ENCODE measurements at regions not wholly inside any gene's neighbourhood (a gene's known extent, or its start where the extent isn't known, plus 50 kb on each side); places are given as distances from the start of the nearest gene placed in this dataset.

DNA sequence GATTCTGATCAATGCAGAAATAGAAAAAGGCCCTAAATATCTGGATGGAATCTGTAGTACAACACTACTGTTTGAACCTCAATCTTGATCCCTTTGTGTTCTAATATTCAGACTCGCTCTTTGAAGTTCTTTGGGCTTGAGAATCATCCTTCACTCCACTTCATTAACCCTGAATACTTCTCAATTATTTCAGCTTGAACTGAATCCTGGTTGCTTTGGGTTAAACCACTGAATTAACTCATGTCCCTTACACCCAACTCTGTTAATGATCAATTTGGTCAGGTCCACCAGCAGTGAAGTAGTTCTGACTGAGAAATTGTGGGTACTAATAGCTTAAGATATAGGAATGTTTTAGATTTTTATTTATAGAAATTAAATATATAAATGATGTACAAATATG is 1707.2 kb upstream of the ACO1 start:
- Histone ChIP-seq H3K4me1 (ENCODE audit: insufficient read depth, low read length) (no peaks in the 10 kb centered on the region), H3K9me3 (ENCODE audit: low read depth, low read length) (no peaks in the 10 kb centered on the region), H3K4me3 (ENCODE audit: low read length) (no peak overlapping the region), H3K27me3 (ENCODE audit: insufficient read depth, low read length) (no peaks in the 10 kb centered on the region)

DNA sequence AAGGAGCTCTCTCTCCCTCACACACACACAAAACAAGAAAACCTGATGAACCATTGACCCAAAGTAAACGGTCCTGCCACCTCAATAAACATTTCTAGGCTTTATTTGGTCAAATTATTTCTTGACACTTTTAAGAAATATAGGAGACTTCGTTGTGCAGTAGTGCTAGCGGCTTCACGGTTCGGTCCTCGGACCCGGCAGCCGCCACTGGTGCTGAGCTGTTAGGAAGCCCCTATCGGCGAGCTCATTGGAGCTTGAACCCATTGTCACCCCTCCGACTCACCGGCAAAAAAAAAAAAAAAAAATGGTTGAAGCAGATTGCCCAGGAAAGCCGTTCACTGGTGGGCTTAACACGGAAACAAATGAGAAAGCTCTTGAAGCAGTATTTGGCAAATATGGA is 1695.6 kb upstream of the ACO1 start:
- no peaks in the 10 kb centered on the region for H3K27me3 ChIP-seq (ENCODE audit: insufficient read depth, low read length)
- no peaks in the 10 kb centered on the region for H3K4me1 ChIP-seq (ENCODE audit: insufficient read depth, low read length)
- no peak overlapping the region for H3K4me3 ChIP-seq (ENCODE audit: low read length)
- H3K9me3 ChIP-seq (ENCODE audit: low read depth, low read length) = no peaks in the 10 kb centered on the region

DNA sequence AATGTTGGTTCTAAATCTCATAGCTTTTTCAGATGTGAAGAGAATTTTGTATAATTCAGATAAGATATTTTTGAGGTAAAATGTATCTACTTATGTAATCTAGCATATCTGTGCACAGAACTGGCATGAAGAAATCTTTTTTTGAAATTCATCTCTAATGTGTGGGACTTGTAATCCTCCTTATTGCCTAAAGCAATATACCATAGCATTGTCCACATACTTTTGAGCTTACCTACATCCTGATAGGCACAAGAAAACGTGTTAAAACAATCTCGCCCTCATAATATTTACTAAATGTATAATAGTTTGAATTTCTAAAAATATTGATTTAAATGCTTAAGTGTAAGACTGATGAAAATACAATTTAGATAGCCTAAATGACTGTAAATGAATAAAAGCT is 1686.5 kb upstream of the ACO1 start:
- Histone ChIP-seq H3K4me3 (ENCODE audit: low read length) (no peak overlapping the region), H3K9me3 (ENCODE audit: low read depth, low read length) (peaks cover 8% of the 10 kb centered on the region)

DNA sequence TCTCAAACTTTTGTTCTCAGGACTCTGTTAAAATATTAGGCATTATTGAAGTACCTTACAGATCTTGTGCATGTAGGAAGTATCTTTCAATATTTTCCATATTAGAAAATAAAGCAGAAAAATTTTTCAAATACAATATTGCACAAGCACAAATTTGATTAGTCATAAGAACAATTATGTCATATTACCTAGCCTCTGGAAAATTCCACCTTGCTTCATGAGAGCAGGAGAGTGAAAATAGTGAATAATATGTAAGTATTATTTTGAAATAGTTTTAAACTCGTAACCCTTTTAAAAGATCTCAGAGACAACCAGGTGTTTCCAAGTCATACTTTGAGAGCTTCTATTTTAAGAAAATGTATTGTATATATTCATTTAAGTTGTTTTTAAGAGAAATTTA is 1672.9 kb upstream of the ACO1 start:
- H3K9me3 ChIP-seq (ENCODE audit: low read depth, low read length) = no peaks in the 10 kb centered on the region
- no peak overlapping the region for H3K4me3 ChIP-seq (ENCODE audit: low read length)
- no peaks in the 10 kb centered on the region for H3K4me1 ChIP-seq (ENCODE audit: insufficient read depth, low read length)
- H3K27me3 ChIP-seq (ENCODE audit: insufficient read depth, low read length) = no peaks in the 10 kb centered on the region

More for the DNA sequence above, 1686.5 kb upstream of the ACO1 start:
- Histone ChIP-seq H3K4me1 (ENCODE audit: insufficient read depth, low read length) (no peaks in the 10 kb centered on the region), H3K27me3 (ENCODE audit: insufficient read depth, low read length) (no peaks in the 10 kb centered on the region)

DNA sequence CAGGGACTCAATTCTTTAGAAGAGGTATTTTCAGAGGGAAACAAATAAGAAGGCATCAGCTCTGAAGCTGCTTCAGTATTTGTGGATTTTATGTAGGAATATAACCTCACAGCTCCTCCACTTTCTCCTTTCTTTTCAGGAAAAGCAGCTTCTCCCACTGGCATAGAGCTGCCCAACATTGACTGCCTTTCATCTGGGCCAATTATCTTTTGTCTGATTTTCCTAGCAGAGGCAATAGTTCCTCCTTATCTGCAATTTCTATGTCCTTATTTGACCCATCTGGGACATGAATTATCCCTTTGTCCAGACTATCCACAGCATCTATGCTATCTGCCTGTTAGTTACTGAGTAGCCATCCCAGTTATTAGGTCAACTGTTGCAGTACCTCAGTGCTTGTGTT is 1671.2 kb upstream of the ACO1 start:
- Histone ChIP-seq H3K4me1 (ENCODE audit: insufficient read depth, low read length) (no peaks in the 10 kb centered on the region), H3K4me3 (ENCODE audit: low read length) (no peak overlapping the region), H3K27me3 (ENCODE audit: insufficient read depth, low read length) (no peaks in the 10 kb centered on the region), H3K9me3 (ENCODE audit: low read depth, low read length) (no peaks in the 10 kb centered on the region)

DNA sequence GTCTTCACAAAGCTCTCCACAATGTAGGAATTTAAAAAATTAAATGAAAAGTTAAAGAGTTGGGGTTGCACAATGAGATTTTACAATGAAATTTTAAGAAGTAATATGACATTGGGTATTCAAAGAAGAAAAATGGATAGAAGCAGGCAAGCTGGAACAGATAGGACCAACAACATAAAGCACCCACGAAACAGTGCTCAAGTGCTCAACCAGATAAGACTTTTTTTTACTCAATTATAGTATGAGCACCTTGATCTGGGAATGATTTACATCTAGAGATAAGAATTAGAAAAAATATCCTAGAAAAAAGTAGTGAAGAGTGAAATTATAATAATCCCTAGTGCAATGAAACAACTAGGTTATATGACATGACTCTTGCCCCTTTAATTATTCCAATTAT is 1670.1 kb upstream of the ACO1 start:
- no peaks in the 10 kb centered on the region for H3K4me1 ChIP-seq (ENCODE audit: insufficient read depth, low read length)
- H3K4me3 ChIP-seq (ENCODE audit: low read length) = no peak overlapping the region
- H3K9me3 ChIP-seq (ENCODE audit: low read depth, low read length) = no peaks in the 10 kb centered on the region
- H3K27me3 ChIP-seq (ENCODE audit: insufficient read depth, low read length) = no peaks in the 10 kb centered on the region

DNA sequence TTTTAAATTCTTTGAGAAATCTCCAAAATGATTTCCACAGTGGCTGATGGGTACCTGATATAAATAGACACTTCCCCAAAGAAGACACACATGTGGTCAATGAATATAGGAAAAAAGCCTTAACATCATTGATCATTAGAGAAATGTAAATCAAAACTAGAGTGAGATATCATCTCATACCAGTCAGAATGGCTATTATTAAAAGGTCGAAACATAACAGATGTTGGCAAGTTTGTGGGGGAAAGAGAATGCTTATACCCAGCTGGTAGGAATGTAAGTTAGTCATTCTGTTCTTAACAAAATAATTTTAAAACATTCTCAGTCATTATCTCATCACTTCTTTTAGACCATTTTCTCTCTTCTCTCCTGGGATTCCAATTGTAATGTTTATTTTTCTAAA is 1666.0 kb upstream of the ACO1 start:
- H3K27me3 ChIP-seq (ENCODE audit: insufficient read depth, low read length) = no peaks in the 10 kb centered on the region
- no peaks in the 10 kb centered on the region for H3K9me3 ChIP-seq (ENCODE audit: low read depth, low read length)
- H3K4me3 ChIP-seq (ENCODE audit: low read length) = no peak overlapping the region
- H3K4me1 ChIP-seq (ENCODE audit: insufficient read depth, low read length) = no peaks in the 10 kb centered on the region

DNA sequence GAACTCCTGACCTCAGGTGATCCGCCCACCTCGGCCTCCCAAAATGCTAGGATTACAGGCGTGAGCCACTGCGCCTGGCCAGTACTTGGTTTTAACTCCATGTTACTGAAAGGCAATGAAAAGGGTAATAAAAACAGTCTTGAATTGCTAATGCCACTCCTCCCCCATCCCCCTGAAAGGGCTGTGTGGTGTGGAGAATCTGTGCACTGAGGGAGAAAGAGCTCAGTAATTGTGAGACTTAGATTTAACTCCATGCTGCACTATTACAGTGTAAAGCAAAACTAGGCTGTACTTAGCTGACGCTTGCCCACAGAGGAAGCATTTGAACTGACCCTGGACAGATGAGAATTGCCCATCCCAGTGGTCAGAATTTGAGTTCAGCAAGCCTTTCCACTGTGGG is 1662.4 kb upstream of the ACO1 start:
- Histone ChIP-seq H3K4me1 (ENCODE audit: insufficient read depth, low read length) (no peaks in the 10 kb centered on the region), H3K27me3 (ENCODE audit: insufficient read depth, low read length) (no peaks in the 10 kb centered on the region), H3K9me3 (ENCODE audit: low read depth, low read length) (no peaks in the 10 kb centered on the region), H3K4me3 (ENCODE audit: low read length) (no peak overlapping the region)

DNA sequence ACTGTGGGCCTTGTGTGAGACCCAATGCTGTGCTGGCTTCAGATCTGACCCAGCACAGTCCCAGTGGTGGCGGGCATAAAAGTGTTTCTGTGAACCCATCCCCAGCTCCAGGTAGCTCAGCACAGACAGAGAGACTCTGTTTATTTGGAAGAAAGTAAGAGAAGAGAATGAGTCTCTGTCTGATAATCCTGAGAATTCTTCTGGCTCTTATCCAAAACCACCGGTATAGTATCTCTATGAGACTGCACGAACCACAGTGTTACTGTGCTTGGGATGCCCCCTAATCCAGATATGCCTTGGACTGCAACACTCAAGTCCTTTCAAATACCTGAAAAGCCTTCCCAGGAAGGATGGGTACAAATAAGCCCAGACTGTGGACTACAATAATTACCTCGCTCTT is 1660.8 kb upstream of the ACO1 start:
- H3K4me3 ChIP-seq (ENCODE audit: low read length) = no peak overlapping the region
- no peaks in the 10 kb centered on the region for H3K4me1 ChIP-seq (ENCODE audit: insufficient read depth, low read length)
- no peaks in the 10 kb centered on the region for H3K27me3 ChIP-seq (ENCODE audit: insufficient read depth, low read length)
- H3K9me3 ChIP-seq (ENCODE audit: low read depth, low read length) = no peaks in the 10 kb centered on the region

DNA sequence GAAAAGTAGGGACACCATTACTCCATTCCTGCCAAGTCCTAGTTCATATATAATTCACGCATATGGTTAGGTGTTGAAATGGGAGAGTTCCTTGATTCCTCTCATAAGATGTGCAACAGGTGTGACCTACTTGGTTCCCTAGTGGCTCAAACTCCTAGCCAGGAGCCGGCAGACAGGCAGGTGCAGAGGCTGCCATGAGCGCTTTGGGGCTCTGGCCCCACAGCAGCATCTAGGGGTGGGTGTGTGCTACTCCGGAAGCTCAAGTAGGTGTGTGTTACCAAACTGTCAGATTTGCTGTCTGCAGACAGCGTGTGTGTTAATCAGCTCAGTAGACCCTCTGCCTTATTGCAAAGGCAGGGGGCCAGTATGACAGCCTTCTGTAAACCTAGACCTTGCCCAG is 1652.4 kb upstream of the ACO1 start:
- no peaks in the 10 kb centered on the region for H3K27me3 ChIP-seq (ENCODE audit: insufficient read depth, low read length)
- no peaks in the 10 kb centered on the region for H3K9me3 ChIP-seq (ENCODE audit: low read depth, low read length)
- no peaks in the 10 kb centered on the region for H3K4me1 ChIP-seq (ENCODE audit: insufficient read depth, low read length)
- no peak overlapping the region for H3K4me3 ChIP-seq (ENCODE audit: low read length)

DNA sequence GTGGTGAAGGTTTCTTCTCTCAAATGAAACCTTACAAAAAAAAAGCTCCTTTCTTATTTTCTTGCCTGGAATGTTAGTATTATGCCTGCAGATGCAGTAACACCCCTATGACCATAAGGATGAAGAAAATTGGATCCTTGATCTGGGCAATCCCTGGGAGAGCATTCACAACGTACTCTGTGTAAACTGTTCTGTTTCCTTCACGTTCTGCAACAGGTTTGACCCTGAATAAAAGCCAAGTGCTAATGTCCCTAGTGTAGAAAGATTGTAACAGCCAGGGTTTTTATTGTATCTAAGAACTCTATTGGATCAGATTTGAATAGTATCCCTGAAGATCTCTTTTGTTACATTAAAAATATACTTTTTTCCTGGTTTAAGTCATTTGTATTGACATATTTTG is 1639.6 kb upstream of the ACO1 start:
- H3K4me3 ChIP-seq (ENCODE audit: low read length) = no peak overlapping the region
- no peaks in the 10 kb centered on the region for H3K4me1 ChIP-seq (ENCODE audit: insufficient read depth, low read length)
- no peaks in the 10 kb centered on the region for H3K9me3 ChIP-seq (ENCODE audit: low read depth, low read length)
- H3K27me3 ChIP-seq (ENCODE audit: insufficient read depth, low read length) = no peaks in the 10 kb centered on the region

DNA sequence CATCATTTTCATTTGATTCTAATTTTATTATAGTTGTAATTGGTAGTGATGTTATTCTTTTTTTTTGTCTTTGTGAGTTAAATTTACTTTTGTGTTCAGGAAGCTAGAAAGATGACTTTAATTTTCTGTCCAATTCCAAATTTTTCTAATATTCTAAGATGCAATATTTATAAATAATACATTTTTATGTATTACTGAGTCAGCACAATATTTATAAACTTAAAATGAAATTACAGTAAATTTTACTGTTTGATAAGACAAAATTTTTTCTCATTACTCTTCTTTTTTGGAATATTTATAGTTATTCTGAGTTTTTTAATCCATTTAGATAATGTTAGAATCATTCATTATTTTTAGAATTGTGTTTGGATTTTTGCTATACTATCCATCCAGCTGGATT is 1637.9 kb upstream of the ACO1 start:
- H3K4me3 ChIP-seq (ENCODE audit: low read length) = no peak overlapping the region
- H3K4me1 ChIP-seq (ENCODE audit: insufficient read depth, low read length) = no peaks in the 10 kb centered on the region
- no peaks in the 10 kb centered on the region for H3K27me3 ChIP-seq (ENCODE audit: insufficient read depth, low read length)
- H3K9me3 ChIP-seq (ENCODE audit: low read depth, low read length) = no peaks in the 10 kb centered on the region

DNA sequence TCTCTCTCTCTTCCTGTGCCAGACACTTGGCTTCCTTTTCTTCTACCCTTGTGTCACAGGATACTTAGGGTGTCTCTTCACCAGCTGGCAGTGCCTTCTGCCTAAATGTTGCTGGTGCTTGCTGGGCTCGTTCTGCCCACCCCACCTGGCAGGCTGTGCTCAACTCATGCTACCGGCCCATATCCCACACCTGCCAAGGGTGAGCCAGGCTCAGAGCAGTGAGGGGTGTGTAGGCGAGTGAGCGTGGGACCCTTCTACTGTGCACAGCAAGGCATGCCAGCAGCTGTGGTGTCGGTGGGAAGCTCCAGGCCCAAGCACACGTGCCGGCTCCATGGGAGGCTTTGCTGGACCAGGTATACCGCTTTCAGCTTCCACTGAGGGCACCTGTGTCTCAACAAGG is 1626.7 kb upstream of the ACO1 start:
- H3K27me3 ChIP-seq (ENCODE audit: insufficient read depth, low read length) = no peaks in the 10 kb centered on the region
- no peaks in the 10 kb centered on the region for H3K4me1 ChIP-seq (ENCODE audit: insufficient read depth, low read length)
- H3K9me3 ChIP-seq (ENCODE audit: low read depth, low read length) = no peaks in the 10 kb centered on the region
- H3K4me3 ChIP-seq (ENCODE audit: low read length) = no peak overlapping the region

DNA sequence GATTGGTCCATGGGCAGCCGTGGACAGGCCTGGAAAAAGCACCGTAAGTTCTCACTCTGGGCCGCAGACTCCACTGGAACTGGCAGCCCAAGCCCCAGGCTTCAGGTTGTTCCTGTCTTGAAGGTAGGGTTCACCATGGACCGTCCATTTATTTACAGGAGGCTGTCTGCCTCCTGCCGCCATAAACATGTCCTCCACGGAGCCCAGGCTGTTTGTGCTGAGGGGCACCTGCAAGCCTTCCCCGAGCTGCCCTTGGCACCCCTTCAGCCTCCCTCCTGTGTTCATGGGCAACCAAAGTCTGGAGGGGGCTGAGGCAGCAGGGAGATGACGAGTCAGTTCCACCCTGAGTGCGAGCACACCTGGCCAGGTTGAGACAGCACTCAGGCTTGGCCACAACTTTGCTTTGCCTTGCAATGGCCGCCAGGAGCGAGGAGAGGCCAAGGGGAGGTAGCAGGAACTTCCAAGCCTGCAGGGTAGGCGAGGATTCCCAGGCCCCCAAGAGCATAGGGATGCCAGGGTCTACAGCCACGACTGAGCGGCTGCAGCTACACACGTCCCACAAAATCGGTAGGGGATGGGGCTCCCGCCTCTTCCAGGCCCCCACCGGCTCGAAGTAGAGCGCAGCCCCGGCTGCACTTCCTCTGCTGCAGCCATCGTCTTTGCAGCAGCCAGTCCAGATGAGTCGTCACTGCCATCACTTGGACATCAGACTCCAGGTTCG is 1625.6 kb upstream of the ACO1 start:
- H3K9me3 ChIP-seq (ENCODE audit: low read depth, low read length) = no peaks in the 10 kb centered on the region
- no peak overlapping the region for H3K4me3 ChIP-seq (ENCODE audit: low read length)
- no peaks in the 10 kb centered on the region for H3K4me1 ChIP-seq (ENCODE audit: insufficient read depth, low read length)
- H3K27me3 ChIP-seq (ENCODE audit: insufficient read depth, low read length) = no peaks in the 10 kb centered on the region

DNA sequence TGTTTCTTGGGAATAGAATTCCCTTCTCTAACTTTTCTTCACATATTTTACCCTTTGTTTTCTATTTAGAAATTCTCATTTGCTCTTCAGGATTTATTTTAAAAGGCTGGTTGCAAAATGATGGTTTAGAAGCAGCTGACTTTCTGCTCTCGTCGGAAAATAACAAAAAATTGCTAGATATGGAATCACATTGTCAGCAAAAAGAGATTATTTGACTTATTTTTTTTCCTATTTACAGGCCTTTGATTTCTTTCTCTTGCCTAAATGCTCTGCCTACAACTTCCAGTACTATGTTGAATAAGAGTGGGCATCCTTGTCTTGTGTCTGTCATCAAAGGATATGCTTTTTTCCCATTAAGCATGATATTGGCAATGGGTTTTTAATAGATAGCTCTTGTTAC is 1619.1 kb upstream of the ACO1 start:
- Histone ChIP-seq H3K27me3 (ENCODE audit: insufficient read depth, low read length) (no peaks in the 10 kb centered on the region), H3K4me1 (ENCODE audit: insufficient read depth, low read length) (no peaks in the 10 kb centered on the region), H3K9me3 (ENCODE audit: low read depth, low read length) (no peaks in the 10 kb centered on the region), H3K4me3 (ENCODE audit: low read length) (no peak overlapping the region)

DNA sequence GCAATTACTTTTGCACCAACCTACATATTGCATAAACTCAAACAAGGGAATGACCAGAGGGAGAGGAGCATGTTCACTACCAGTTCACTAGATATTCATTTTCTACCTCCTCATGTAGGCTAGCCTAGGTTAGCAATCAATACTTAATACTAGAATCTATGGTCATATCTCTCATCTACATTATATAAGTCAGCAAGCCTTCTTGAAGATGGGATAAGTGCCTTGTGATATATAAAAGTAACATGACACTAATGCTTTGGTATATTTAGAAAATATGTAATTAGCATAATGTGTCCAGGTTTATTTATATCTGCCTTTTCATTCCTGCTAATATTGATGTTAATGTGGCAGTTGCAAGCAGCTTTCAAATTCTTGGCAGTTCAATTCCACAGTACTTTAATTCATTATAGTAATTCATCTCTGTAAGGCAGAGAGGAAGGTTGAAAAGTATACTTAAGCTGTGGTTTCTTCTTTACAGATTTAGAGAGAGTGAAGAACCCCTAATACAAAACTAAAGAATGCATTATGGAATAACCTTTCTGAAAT is 1613.2 kb upstream of the ACO1 start:
- H3K27me3 ChIP-seq (ENCODE audit: insufficient read depth, low read length) = no peaks in the 10 kb centered on the region
- no peaks in the 10 kb centered on the region for H3K4me1 ChIP-seq (ENCODE audit: insufficient read depth, low read length)
- no peaks in the 10 kb centered on the region for H3K9me3 ChIP-seq (ENCODE audit: low read depth, low read length)
- H3K4me3 ChIP-seq (ENCODE audit: low read length) = no peak overlapping the region
